ENCODE measurements at regions not wholly inside any gene's neighbourhood (a gene's known extent, or its start where the extent isn't known, plus 50 kb on each side); places are given as distances from the start of the nearest gene placed in this dataset.

DNA sequence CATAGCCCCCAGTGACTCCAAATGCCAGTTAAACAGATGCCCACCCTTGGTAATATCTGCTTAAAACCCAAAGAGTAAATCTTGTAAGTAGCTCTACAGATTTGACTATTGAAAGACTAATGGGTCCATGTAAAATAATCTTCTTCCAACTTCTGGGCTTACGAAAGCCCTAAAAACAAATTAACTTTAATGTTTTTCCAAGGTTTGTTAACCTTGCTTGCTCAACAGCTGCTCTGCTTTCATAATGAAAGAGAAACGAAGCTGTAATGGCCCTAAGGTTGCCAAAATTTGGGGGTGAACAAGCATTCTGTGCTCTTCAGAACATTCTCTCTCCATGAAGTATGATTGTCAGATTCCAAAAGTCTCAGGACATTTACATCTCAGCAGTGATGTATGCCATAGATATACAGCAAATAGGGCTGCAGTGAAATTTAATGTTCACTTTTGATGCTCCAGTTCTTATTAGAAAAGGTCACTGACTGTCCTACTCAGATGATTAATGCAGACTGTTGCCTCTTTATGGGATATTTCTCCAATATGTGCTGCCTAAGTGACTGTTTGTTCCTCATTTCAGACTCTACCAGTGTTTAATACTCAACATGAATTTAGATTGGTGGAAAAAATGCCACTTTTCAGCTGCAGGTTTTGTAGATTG lies 436.3 kb upstream of the CHST9 start:
- H3K27ac ChIP-seq (ENCODE audit: insufficient read depth, low read length) = no peak overlapping the region
- H3K9ac ChIP-seq (ENCODE audit: insufficient read depth, low read length) = no peak overlapping the region
- H3K27me3 ChIP-seq (ENCODE audit: control insufficient read depth, insufficient read depth, low read length) = no peaks in the 10 kb centered on the region
- no peaks in the 10 kb centered on the region for H3K79me2 ChIP-seq (ENCODE audit: control insufficient read depth, insufficient read depth, low read length)
- H3K4me1 ChIP-seq (ENCODE audit: control insufficient read depth, extremely low read depth, insufficient read depth, low read length) = no peaks in the 10 kb centered on the region
- no peak for DNase-seq (ENCODE audit: low read depth in 2 of 2)
- H4K20me1 ChIP-seq (ENCODE audit: control insufficient read depth, extremely low read depth, insufficient read depth, low read length) = no peaks in the 10 kb centered on the region
- H3K4me2 ChIP-seq (ENCODE audit: extremely low read depth, insufficient read depth, low read length) = no peak overlapping the region
- no peaks in the 10 kb centered on the region for H3K36me3 ChIP-seq (ENCODE audit: control insufficient read depth, insufficient read depth, low read length)
- H3K4me3 ChIP-seq (replicated peaks in 1 of 4; ENCODE audit: control extremely low read depth in 1 of 4, insufficient read depth in 1 of 4, low read depth in 3 of 4, low read length in 4 of 4) = no peak overlapping the region
- TF ChIP-seq CTCF (conservative IDR thresholded peaks at IDR 0.05 in 1 of 2, IDR thresholded peaks at IDR 0.05 in 1 of 2; ENCODE audit: low read depth in 1 of 2, low read length in 2 of 2) = no peak
- no peak for TF ChIP-seq EZH2 (IDR thresholded peaks at IDR 0.05; ENCODE audit: low read length, missing control alignments)
- H2AFZ ChIP-seq (ENCODE audit: low read length) = no peak overlapping the region
- H3K9me3 ChIP-seq (ENCODE audit: control insufficient read depth, insufficient read depth, low read depth, low read length) = no peaks in the 10 kb centered on the region

GRCh38 chr18:27619906-27620305 lies 434.8 kb upstream of the CHST9 start:
- H4K20me1 ChIP-seq (ENCODE audit: control insufficient read depth, extremely low read depth, insufficient read depth, low read length) = no peaks in the 10 kb centered on the region
- H3K9me3 ChIP-seq (ENCODE audit: control insufficient read depth, insufficient read depth, low read depth, low read length) = no peaks in the 10 kb centered on the region
- no peaks in the 10 kb centered on the region for H3K36me3 ChIP-seq (ENCODE audit: control insufficient read depth, insufficient read depth, low read length)
- no peak overlapping the region for H3K27ac ChIP-seq (ENCODE audit: insufficient read depth, low read length)
- no peaks in the 10 kb centered on the region for H3K27me3 ChIP-seq (ENCODE audit: control insufficient read depth, insufficient read depth, low read length)
- TF ChIP-seq EZH2 (IDR thresholded peaks at IDR 0.05; ENCODE audit: low read length, missing control alignments) (no peak), CTCF (conservative IDR thresholded peaks at IDR 0.05 in 1 of 2, IDR thresholded peaks at IDR 0.05 in 1 of 2; ENCODE audit: low read depth in 1 of 2, low read length in 2 of 2) (no peak)
- no peak for DNase-seq (ENCODE audit: low read depth in 2 of 2)
- no peaks in the 10 kb centered on the region for H3K4me1 ChIP-seq (ENCODE audit: control insufficient read depth, extremely low read depth, insufficient read depth, low read length)
- no peaks in the 10 kb centered on the region for H3K79me2 ChIP-seq (ENCODE audit: control insufficient read depth, insufficient read depth, low read length)
- no peak overlapping the region for H3K9ac ChIP-seq (ENCODE audit: insufficient read depth, low read length)
- no peak overlapping the region for H3K4me3 ChIP-seq (replicated peaks in 1 of 4; ENCODE audit: control extremely low read depth in 1 of 4, insufficient read depth in 1 of 4, low read depth in 3 of 4, low read length in 4 of 4)
- no peak overlapping the region for H2AFZ ChIP-seq (ENCODE audit: low read length)
- H3K4me2 ChIP-seq (ENCODE audit: extremely low read depth, insufficient read depth, low read length) = no peak overlapping the region

DNA sequence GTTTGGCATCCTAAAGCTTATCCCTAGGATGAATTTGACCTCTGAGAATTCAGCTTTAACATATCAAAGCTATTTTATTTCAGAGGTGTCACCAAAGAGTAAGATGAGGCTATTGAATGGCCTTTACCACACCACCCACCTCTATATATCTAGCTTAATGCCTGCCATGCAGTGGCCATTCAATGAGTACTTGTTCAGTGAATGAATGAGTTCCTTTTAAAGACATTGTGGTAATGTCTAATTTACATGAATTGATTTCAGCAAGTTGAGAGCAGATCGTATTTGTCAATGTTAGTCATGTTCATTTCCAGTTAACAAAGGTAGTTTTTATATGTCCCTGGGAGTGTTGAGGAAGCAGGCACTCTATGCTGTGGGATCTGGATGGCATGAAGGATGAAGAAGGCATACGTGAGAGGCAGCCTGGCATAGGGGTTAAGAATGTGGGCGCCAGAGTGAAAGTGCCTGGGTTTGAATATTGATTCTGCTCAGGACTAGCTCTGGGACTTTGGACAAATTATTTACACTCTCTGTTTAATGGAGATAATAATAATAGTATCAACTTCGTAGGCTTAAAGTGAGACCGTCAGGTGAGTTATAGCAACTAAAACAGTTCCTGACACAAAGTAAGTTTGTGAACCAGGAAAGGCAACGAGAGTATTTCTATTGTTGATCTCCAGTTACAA lies 434.1 kb upstream of the CHST9 start:
- no peaks in the 10 kb centered on the region for H3K9me3 ChIP-seq (ENCODE audit: control insufficient read depth, insufficient read depth, low read depth, low read length)
- no peak for DNase-seq (ENCODE audit: low read depth in 2 of 2)
- no peaks in the 10 kb centered on the region for H4K20me1 ChIP-seq (ENCODE audit: control insufficient read depth, extremely low read depth, insufficient read depth, low read length)
- H3K4me1 ChIP-seq (ENCODE audit: control insufficient read depth, extremely low read depth, insufficient read depth, low read length) = no peaks in the 10 kb centered on the region
- no peaks in the 10 kb centered on the region for H3K79me2 ChIP-seq (ENCODE audit: control insufficient read depth, insufficient read depth, low read length)
- no peak for TF ChIP-seq EZH2 (IDR thresholded peaks at IDR 0.05; ENCODE audit: low read length, missing control alignments)
- no peak for TF ChIP-seq CTCF (conservative IDR thresholded peaks at IDR 0.05 in 1 of 2, IDR thresholded peaks at IDR 0.05 in 1 of 2; ENCODE audit: low read depth in 1 of 2, low read length in 2 of 2)
- no peaks in the 10 kb centered on the region for H3K36me3 ChIP-seq (ENCODE audit: control insufficient read depth, insufficient read depth, low read length)
- H3K9ac ChIP-seq (ENCODE audit: insufficient read depth, low read length) = no peak overlapping the region
- no peak overlapping the region for H3K4me2 ChIP-seq (ENCODE audit: extremely low read depth, insufficient read depth, low read length)
- H3K4me3 ChIP-seq (replicated peaks in 1 of 4; ENCODE audit: control extremely low read depth in 1 of 4, insufficient read depth in 1 of 4, low read depth in 3 of 4, low read length in 4 of 4) = no peak overlapping the region
- H2AFZ ChIP-seq (ENCODE audit: low read length) = no peak overlapping the region
- H3K27ac ChIP-seq (ENCODE audit: insufficient read depth, low read length) = no peak overlapping the region
- H3K27me3 ChIP-seq (ENCODE audit: control insufficient read depth, insufficient read depth, low read length) = no peaks in the 10 kb centered on the region

Measured in fibroblast of lung (primary cell).